GM19397 (cell line): ENCODE measurements at regions not wholly inside any gene's neighbourhood (a gene's known extent, or its start where the extent isn't known, plus 50 kb on each side); places are given as distances from the start of the nearest gene placed in this dataset.

ENCODE experiments used
- ATAC-seq: cut with Tn5 transposase; IDR thresholded peaks from one replicate; pipeline ENCODE4 v1.9.1; 2021; ENCODE audit warnings: mild to moderate bottlenecking, moderate library complexity; ENCODE audit not compliant: unreplicated experiment

DNA sequence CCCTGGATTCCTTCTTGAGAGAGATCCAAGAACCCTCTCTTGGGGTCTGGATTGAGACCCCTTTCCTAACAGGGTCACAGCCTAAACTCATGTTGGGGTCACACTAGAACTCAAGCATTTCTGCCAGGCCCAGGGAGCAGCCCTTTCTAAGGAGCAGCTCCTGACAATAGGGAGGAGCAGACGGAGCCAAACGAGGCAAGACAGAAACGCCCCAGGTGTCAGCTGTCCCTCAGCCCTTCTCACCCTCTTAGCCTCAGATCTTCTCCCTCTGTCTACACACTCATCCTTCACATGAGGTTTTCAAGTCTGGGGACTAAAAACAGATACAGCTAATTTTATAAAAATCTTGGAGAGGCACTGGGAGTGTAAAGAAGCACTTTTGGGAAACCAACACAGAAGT is 157.2 kb downstream of the SOCS6 start:
- no peak for ATAC-seq

DNA sequence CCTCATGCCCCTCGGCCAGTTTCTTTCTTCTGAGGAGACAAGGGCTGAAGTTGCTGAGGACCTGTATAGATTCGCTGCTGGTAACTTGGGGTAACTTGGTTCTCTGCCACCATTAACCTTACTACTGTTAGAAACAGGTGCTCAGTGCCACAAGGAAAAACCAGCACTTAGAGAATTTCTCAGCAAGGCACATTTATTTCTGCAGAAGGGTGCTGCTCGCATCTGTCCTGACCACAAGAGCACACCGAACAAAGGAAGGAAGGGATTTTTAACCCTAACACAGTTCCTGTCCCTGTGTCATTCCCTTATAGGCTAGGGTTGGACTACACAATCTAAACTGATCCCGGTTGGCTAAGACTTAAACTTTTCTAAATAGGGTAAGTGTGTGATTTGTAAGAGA is 154.1 kb downstream of the SOCS6 start:
- no peak for ATAC-seq

DNA sequence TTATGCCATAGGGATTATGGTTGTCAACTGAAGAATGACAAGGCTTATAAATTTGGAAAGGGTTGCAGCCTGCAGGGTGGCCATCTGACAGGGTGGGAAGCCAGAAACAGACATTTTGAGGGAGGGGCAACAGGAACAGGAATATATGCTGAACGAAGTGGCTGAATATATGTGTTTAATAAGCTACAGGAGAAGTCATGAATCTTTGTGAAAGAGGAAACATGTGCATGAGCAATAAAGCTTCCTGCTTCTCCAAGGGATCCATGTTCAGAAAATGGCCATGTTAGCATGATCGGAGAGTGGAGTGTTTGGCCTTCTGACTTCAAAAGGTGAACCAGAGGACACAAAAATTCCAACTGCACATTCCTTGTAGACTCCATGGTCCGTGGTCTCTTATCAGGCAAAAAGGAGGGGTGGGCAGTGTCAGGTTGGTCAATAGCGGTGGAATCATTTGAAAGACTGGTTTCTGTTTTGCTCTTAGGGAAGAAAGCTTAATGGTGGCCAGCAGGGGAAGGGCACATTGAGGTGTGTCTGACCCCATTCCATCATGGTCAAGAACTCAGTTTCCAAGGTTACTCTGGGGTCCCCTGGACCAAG is 144.1 kb downstream of the SOCS6 start:
- no peak for ATAC-seq

DNA sequence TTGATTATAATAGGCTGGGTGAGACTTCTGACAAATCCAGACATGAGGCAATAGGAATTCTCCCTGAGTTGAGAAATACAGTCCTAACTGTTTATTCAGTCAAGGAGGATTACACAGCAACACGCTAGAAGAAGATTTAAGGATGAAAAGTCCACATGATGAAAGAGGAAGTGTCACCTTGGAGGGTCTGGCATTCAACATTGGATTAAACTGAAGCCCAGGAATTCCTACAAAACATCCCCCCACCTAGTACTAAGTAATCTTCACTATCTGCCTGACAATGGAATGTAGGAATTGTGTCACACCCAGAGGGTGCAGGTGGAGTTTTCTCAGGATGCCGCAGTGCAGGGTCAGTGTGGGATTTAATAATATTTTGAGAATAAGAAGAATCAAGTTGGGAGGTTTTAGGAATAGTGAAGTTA is 142.4 kb downstream of the SOCS6 start:
- no peak for ATAC-seq

DNA sequence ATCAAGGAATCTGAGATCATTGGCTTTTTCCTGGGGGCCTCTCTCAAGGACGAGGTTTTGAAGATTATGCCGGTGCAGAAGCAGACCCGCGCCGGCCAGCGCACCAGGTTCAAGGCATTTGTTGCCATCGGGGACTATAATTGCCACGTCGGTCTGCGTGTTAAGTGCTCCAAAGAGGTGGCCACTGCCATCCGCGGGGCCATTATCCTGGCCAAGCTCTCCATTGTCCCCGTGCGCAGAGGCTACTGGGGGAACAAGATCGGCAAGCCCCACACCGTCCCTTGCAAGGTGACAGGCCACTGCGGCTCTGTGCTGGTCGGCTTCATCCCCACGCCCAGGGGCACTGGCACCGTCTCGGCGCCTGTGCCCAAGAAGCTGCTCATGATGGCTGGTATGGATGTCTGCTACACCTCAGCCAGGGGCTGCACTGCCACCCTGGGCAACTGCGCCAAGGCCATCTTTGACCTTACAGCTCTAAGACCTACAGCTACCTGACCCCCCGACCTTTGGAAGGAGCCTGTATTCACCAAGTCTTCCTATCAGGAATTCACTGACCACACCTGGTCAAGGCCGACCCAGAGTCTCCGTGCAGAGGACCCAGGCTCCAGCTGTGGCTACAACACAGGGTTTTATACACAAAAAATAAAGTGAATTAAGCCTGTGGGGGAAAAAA is 141.8 kb downstream of the SOCS6 start:
- no peak for ATAC-seq

DNA sequence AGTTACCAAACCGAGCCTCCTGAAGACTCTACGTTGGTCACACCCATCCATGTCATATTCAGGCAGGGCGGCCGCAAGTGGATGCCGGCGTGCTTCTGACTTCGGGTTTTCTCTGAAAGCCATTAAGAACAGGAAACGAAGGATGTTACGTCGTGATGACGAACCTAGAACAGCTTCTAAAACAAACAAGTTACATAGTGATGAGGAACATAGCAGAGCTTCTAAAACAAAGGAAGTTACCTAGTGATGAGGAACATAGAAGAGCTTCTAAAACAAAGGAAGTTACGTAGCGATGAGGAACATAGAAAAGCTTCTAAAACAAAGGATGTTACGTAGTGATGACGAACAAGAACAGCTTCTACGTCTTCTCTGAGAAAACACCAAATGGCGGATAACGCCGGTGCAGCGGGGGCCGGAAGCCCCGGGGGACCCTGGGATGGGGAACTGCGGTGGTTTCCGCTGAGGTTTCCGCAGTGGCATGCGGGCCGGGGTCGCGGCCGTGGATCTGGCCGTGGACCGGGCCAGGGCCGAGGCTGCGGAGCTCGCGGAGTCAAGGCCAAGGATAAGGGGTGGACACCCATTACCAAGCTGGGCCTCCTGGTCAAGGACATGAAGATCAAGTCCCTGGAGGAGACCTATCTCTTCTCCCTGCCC is 141.1 kb downstream of the SOCS6 start:
- ATAC-seq: no peak

DNA sequence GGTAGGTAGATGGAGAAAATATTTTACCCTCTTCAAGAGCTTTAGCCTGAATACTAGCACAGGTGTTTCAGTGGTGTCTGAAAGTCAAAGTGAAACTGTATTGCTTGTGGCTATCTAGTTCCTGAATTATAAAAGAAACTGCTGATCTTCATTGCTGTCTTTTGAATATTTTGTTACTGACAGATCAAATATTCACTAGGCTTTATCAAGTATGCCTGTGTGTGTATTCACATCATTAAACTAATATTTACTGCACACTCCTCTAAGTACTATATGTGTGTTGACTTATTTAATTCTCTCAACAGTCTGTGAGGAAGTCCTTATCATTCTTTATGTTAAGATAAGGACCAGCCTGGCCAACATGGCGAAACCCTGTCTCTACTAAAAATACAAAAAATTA is 139.6 kb downstream of the SOCS6 start:
- peak; percentile 99 for ATAC-seq

DNA sequence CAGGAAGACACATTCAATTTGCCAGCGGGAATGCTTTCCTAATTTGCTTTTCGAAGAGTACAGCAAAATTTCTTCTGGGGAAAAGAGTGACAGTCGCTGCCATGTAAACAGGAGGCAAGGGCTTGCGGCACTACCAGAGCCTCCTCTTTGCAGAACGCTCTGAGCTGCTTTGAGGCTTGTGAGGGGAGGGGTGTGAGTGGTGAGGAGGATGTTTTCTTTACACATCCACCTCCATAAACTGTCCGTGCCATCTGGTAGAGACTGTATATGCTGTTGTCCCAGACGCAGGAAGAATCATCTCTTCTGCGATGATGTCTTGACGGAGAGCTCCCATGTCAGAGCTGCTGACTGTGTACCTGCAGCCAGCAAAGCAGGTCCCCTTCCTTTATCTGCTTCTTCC is 138.0 kb downstream of the SOCS6 start:
- no peak for ATAC-seq

DNA sequence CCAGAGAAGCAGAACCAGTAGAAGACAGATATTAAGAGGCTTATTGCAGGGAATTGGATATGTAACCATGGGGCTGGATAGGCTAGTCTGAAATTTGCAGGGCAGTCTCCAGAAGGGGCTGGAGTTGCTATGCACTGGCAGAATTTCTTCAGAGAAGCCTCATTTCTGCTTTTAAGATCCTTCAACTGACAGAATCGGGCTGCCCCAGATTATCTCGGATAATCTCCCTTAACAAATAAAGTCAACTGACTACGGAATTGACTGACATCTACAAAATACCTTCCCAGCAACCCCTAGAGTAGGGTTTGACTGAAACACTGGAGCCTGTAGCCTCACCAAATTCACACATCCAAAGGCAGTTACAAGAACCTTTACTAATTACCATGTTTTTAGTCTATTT is 136.4 kb downstream of the SOCS6 start:
- ATAC-seq: no peak

DNA sequence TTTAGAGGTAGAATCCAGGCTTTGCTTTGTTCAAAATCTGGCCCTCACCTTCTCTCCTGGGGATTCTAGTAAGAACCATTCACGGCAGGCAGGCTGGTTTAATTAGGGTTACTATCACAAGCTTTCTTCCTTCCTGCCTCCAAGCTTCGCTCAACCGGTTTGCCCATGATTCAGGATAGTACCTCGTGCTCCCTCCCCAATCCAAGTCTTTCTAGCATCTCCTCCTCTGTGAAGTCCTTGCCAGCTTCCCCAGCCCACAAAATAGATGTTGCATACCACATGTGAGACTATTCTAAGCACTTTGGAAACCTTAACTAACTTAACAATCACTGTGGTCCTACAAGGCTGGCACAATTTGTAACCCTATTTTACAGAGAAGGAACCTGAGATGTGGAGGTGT is 135.1 kb downstream of the SOCS6 start:
- ATAC-seq: no peak

DNA sequence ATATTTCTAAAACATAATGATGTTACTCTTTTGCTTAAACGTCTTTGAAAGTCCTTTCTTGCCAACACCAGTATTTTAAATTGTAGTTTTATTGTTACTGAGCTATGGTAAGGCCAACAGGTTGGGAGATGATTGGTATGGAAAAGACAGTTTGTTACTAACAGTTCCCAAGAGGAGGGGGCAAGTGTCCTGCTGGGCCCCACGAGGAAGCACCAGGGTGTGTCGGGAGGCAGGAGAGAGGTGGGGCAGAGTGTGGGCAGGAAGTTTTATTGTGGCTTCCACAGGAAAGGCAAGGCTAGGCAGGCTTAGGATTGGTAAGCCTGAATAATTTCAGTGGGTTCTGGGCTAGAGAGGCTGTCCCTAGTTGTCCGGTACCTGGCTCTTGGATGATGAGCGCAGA is 134.3 kb downstream of the SOCS6 start:
- no peak for ATAC-seq

DNA sequence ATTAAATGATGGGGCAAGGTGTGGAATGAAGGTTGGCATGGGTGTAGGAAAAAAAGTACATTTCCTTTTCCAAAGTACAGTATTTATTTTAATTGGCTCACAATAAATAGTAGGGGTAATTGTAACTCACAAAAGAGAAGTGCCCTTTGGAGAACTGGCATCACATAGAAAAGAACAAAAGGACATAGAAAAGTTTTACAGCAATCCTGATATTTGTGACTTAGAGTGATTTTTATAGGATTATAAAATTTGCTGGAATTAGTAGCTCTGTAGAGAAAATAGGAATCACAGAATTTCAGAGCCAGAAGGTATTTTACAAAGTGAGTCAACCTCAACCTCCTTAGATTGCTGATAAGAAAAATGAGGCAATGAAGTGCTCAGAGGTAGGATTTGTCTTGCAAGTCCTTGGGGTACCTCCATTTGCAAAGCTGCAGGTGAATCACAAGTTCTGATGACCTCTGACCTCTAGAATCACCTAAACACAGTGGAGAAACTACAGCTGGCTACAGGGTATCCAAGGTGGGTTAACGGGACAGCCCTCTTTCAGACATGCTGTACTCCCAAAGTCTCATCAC is 133.6 kb downstream of the SOCS6 start:
- ATAC-seq: no peak

DNA sequence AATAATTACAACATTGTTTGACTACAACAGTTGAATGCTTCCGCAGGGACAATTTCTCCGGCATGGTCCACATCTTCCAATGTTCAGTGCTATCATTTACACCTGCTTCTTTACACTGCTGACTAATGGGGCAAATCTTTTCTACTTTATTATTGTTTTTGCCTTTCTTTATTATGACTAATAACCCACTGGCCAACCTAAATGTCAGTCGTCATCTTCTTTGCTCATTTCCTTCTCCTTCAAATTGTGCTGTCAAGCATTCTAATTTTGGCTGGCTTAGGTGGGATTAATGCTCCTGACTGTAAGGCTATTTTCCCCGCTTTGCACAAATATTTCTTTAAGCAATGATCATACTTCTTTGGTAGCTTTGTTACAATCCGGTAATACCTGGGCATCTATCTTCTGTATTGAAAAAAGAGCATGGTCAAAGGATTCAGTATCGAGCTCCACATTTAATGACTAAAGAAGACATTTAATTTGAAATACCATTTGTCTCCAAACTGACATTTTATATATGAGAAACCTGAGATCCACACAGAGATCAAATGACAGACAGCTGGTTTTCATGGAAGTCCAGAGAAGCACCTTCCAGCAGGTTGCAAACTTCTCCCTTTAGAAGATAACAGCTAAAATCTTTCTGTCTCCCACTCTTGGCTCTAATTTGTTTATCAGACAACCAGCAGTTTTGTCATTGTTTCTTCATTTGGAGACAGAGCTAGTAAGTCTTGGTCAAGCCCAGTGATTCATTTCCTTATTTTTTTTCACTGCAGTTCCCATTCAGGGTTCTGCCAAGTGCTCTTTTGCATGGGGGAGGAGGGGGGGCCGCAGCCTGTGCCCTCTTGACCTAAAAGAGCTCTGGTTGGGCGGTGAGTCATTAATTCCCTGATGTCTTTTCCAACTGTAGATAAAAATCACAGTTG is 132.9 kb downstream of the SOCS6 start:
- no peak for ATAC-seq

DNA sequence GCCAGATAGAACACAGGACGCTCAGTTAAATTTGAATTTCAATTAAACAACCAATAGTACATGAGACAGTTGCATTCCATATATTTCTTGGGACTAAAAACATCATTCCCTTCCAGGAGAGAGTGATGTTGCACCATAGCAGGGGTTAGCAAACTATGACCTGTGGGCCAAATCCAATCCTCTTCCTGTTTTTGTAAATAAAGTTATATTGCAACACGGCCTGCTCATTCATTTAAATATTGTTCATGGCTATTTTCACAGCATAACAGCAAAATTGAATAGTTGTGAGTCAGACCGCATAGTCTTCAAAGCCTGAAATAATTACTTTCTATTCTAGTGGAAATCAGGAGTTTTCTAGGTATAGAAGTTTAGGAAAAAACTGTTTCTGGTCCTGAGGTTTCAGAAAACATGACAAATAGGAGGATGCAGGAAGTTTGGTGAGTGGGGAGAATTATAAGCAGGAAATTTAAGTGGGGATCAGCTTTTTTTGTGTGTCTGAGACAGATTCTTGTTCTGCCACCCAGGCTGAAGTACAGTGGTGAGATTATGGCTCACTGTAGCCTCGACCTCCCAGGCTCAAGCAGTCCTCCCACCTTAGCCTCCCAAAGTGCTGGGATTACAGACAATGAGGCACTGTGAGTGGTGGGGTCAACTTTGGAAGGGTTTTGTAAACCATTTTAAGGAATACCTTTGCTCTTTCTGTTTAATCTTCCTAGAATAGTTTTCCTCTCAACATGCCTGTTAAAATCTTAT is 131.5 kb downstream of the SOCS6 start:
- no peak for ATAC-seq

DNA sequence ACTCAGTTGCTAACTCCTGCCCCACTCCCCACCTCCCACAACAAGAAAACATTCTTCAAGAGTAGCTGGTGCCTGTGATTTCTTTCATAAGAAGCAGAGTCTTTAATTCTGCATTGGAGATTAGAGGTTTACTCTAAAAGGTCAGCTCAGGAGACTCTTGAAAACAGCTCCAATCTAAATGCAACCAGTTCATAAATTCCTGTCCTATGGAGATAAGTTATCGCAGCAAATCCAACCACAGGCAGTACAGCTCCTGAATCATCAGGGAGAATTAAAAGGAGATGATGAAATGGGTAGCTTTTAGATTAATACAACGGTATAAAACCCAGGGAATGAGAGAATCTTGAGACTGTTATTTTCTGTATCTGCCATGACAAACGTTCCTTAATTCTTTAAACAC is 130.7 kb downstream of the SOCS6 start:
- no peak for ATAC-seq

DNA sequence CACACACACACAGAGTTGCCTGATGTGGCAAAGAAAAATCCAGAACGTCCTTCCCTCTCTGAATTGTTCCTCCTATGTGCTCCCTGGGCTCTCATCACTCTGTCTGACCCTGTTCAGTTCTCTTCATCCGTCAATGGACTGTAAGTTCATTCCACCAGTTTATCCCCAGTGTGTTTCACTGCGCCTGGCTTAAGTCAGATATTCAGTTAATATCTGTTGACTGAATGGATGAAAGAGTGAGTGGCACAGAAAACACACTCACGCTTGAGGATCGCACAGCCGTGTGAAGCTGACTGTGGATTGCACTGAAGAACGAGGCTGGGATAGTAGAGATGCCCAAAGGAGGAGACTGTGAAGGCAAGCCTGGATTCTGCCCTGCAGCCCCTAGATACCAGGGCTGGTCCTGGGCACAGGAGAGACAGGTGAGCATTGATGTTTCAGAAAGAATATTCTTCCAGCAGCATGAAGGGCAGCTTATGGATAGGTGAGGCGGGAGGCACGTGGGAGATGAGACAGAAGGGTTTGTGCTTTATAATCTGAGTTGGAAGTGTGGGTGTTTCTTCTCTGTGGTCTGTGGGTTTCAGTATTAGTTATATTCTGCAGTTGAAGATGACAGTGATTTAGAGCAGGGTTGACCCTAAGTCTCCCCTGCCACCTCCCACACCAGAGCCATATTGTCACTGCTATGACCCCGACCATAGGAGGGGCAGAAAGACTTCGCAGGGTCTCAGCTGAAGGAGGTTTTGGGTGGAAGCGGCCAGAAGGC is 129.9 kb downstream of the SOCS6 start:
- ATAC-seq: peak; percentile 95

DNA sequence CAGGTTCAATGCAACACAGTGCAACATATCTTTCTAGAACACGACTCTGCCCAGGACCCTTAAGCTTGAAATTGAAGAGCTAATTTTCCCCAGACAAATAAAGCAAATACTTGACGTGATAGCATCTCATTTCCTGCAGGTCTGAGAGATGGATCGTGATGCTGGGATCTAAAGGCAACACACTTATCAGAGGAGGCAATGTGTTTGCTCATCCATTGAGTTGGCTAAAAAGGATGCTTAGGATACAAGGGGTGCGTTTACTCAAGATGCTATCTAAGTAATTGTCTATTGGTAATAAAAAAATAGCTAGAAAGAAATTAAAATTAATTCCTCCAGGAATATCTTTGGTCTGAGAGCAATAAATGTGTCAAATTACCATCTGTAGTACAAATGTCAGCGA is 129.0 kb downstream of the SOCS6 start:
- ATAC-seq: no peak

DNA sequence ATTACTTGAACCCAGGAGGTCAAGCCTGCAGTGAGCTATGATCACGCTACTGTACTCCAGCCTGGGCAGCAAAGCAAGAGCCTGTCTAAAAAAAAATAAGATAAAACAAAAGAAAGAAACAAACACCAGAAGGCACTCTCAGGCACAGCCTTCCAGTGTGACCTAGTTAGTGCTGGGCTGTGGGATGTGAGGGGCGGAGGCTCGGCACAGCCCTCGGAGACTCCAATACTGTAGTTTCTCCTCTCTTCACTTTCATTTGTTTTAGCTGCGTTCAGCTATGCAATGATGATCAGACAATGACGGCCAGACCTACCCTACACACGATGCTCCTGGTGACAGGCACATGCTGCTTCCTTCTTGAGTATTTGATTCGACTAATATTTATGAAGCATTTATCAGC is 127.7 kb downstream of the SOCS6 start:
- ATAC-seq: no peak

DNA sequence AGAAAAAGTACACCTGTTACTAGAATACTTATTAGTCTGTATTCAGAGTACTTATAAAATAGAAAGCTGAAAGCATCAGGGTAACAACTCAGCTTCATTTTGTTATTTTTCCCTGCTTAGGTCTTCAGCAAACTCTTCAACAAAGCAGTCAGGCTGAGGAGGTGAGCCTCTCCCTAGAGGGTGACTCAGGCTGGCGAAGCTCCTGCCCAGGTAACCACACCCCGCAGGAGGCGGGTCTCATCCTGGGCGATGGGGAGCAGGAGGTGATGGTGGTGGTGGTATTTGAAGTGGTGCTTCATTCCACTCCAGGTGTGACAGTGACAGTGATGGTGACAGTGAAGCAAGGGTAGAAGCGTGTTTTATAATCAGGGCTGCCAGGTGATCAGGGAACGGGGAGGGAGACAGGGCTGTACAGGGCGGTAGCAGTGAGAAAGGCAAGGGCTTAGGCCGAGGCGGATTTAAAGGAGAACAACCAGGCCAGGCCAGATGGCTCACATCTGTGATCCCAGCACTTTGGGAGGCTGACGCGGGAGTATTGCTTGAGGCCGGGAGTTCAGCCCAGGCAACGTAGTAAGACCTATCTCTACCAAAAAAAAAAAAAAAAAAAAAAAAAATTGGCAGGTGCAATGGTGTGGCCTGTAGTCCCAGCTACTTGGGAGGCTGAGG is 127.1 kb downstream of the SOCS6 start:
- ATAC-seq: no peak
